ENCODE measurements at regions not wholly inside any gene's neighbourhood (a gene's known extent, or its start where the extent isn't known, plus 50 kb on each side); places are given as distances from the start of the nearest gene placed in this dataset.

DNA sequence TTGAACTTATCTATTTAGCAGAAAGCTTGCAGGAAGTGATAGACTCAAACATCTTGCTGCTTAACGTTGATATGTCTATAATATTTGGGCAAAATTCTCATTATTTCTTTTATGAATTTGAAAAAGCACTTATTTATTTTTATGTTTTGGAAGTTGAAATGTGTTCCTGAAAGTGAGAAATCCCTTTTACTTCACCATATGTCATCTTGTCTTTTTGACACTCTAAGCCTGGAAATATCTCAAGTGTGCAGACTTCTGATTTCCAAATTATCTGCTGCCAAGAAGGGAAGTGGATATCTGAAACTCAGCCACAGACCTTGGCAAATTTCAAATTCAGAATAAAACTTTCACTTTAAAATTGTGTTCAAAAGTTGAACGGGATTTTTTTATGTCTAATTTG, 368.7 kb upstream of the MANEA start:
- TF ChIP-seq, protein P1, sequence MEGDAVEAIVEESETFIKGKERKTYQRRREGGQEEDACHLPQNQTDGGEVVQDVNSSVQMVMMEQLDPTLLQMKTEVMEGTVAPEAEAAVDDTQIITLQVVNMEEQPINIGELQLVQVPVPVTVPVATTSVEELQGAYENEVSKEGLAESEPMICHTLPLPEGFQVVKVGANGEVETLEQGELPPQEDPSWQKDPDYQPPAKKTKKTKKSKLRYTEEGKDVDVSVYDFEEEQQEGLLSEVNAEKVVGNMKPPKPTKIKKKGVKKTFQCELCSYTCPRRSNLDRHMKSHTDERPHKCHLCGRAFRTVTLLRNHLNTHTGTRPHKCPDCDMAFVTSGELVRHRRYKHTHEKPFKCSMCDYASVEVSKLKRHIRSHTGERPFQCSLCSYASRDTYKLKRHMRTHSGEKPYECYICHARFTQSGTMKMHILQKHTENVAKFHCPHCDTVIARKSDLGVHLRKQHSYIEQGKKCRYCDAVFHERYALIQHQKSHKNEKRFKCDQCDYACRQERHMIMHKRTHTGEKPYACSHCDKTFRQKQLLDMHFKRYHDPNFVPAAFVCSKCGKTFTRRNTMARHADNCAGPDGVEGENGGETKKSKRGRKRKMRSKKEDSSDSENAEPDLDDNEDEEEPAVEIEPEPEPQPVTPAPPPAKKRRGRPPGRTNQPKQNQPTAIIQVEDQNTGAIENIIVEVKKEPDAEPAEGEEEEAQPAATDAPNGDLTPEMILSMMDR (IDR thresholded peaks at IDR 0.05) = no peak
- no peak for TF ChIP-seq EZH2 (IDR thresholded peaks at IDR 0.05)

Data from neural progenitor cell (in vitro differentiated cells).